ENCODE measurements at regions not wholly inside any gene's neighbourhood (a gene's known extent, or its start where the extent isn't known, plus 50 kb on each side); places are given as distances from the start of the nearest gene placed in this dataset.
"Not testable (repeated sequence)": the region's sequence is repeated elsewhere in the genome, so short reads cannot be mapped to it uniquely, and the experiment has no call there.

DNA sequence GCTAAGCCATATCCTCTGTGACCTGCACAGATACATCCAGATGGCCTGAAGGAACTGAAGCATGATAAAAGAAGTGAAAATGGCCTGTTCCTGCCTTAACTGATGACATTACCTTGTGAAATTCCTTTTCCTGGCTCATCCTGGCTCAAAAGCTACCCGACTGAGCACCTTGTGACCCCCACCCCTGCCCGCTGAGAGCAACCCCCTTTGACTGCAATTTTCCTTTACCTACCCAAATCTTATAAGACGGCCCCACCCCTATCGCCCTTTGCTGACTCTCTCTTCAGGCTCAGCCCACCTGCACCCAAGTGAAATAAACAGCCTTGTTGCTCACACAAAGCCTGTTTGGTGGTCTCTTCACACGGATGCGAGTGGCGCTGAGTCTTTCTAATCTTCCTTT, 104.4 kb upstream of the SLC6A14 start:
- TF ChIP-seq TCF7L2 (IDR thresholded peaks at IDR 0.05; ENCODE audit: borderline replicate concordance, low read depth, low read length); CTCF (tag by site-specific recombination; IDR thresholded peaks at IDR 0.05); ZNF239 (tag by site-specific recombination; IDR thresholded peaks at IDR 0.05); ZNF747 (tag by site-specific recombination; IDR thresholded peaks at IDR 0.05); ZNF274 (IDR thresholded peaks at IDR 0.05; ENCODE audit: low read length); ZNF274 (tag by site-specific recombination; IDR thresholded peaks at IDR 0.05; ENCODE audit: borderline replicate concordance); PATZ1 (tag by site-specific recombination; IDR thresholded peaks at IDR 0.05); ZNF335 (tag by site-specific recombination; conservative IDR thresholded peaks at IDR 0.05); SP2 (tag by site-specific recombination; IDR thresholded peaks at IDR 0.05); ZNF571 (tag by site-specific recombination; IDR thresholded peaks at IDR 0.05): not testable (repeated sequence)
- TF ChIP-seq, protein P1, sequence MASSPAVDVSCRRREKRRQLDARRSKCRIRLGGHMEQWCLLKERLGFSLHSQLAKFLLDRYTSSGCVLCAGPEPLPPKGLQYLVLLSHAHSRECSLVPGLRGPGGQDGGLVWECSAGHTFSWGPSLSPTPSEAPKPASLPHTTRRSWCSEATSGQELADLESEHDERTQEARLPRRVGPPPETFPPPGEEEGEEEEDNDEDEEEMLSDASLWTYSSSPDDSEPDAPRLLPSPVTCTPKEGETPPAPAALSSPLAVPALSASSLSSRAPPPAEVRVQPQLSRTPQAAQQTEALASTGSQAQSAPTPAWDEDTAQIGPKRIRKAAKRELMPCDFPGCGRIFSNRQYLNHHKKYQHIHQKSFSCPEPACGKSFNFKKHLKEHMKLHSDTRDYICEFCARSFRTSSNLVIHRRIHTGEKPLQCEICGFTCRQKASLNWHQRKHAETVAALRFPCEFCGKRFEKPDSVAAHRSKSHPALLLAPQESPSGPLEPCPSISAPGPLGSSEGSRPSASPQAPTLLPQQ (tag by site-specific recombination; IDR thresholded peaks at IDR 0.05) = not testable (repeated sequence)
